ENCODE measurements at regions not wholly inside any gene's neighbourhood (a gene's known extent, or its start where the extent isn't known, plus 50 kb on each side); places are given as distances from the start of the nearest gene placed in this dataset.

- no peak for TF ChIP-seq CTCF (IDR thresholded peaks at IDR 0.05)
- no peak for TF ChIP-seq EP300 (IDR thresholded peaks at IDR 0.05)
- no peak for TF ChIP-seq POLR2A (IDR thresholded peaks at IDR 0.05)
These were observed 722.1 kb upstream of the NR2F2 start for GRCh38 chr15:95608371-95608770.
